MM.1S (cell line): ENCODE measurements at regions not wholly inside any gene's neighbourhood (a gene's known extent, or its start where the extent isn't known, plus 50 kb on each side); places are given as distances from the start of the nearest gene placed in this dataset.

Source experiments
- DNase-seq: peaks from one replicate; pipeline ENCODE4 v3.0.0-alpha.2; 2015
- H2AFZ ChIP-seq: fragments of 300-600 bp; sonication (generic); 2 replicates; pipeline ENCODE4 v1.6.0; 2016; ENCODE audit warnings: antibody characterized with exemption, low read length
- H3F3A ChIP-seq: fragments of 300-600 bp; sonication (generic); 2 replicates; pipeline ENCODE4 v1.6.1; 2016; ENCODE audit warnings: mild to moderate bottlenecking, antibody characterized with exemption, low read length, moderate library complexity, mixed read lengths; ENCODE audit not compliant: insufficient read depth
- H3K27ac ChIP-seq: fragments of 300-600 bp; sonication (generic); 2 replicates; pipeline ENCODE4 v1.5.1; 2016; ENCODE audit warnings: mild to moderate bottlenecking, low read length
- H3K27me3 ChIP-seq: fragments of 300-600 bp; sonication (generic); replicated peaks from 2 replicates; pipeline ENCODE4 v1.6.0; 2016; ENCODE audit warnings: low read length; ENCODE audit not compliant: insufficient read depth
- H3K36me3 ChIP-seq: fragments of 300-600 bp; sonication (generic); replicated peaks from 2 replicates; pipeline ENCODE4 v1.6.1; 2016; ENCODE audit warnings: mild to moderate bottlenecking, low read length, mixed read lengths; ENCODE audit not compliant: insufficient read depth
- H3K4me1 ChIP-seq: fragments of 300-600 bp; sonication (generic); 2 replicates; pipeline ENCODE4 v1.6.1; 2016; ENCODE audit warnings: low read length, mixed read lengths
- H3K4me2 ChIP-seq: fragments of 300-600 bp; sonication (generic); 2 replicates; pipeline ENCODE4 v1.6.0; 2016; ENCODE audit warnings: low read depth, low read length
- H3K4me3 ChIP-seq: fragments of 300-600 bp; sonication (generic); 2 replicates; pipeline ENCODE4 v1.5.1; 2016; ENCODE audit warnings: low read length, mixed read lengths
- H3K79me2 ChIP-seq: fragments of 300-600 bp; sonication (generic); 2 replicates; pipeline ENCODE4 v1.6.1; 2016; ENCODE audit warnings: mixed run types, low read length, mixed read lengths
- H3K9ac ChIP-seq: fragments of 300-600 bp; sonication (generic); 2 replicates; pipeline ENCODE4 v1.6.1; 2016; ENCODE audit warnings: low read length, mixed read lengths
- H3K9me2 ChIP-seq: fragments of 300-600 bp; sonication (generic); replicated peaks from 2 replicates; pipeline ENCODE4 v1.6.1; 2016; ENCODE audit warnings: mild to moderate bottlenecking, low read length, mixed read lengths; ENCODE audit not compliant: insufficient read depth
- H3K9me3 ChIP-seq: fragments of 300-600 bp; sonication (generic); replicated peaks from 2 replicates; pipeline ENCODE4 v1.6.1; 2016; ENCODE audit warnings: mild to moderate bottlenecking, low read length, mixed read lengths; ENCODE audit not compliant: insufficient read depth
- H4K20me1 ChIP-seq: fragments of 300-600 bp; sonication (generic); 2 replicates; pipeline ENCODE4 v1.6.1; 2016; ENCODE audit warnings: mild to moderate bottlenecking, low read length, moderate library complexity, mixed read lengths; ENCODE audit not compliant: insufficient read depth
- CTCF ChIP-seq: fragments of 300-600 bp; sonication (generic); IDR thresholded peaks from 2 replicates; pipeline ENCODE4 v1.5.1; 2016; ENCODE audit warnings: antibody characterized with exemption, low read length, mixed read lengths
- EZH2 ChIP-seq: fragments of 300-600 bp; sonication (generic); optimal IDR thresholded peaks from 2 replicates; pipeline ENCODE3; 2017; ENCODE audit warnings: low read depth, mild to moderate bottlenecking, antibody characterized with exemption, low read length, mixed read lengths
- EZH2phosphoT487 ChIP-seq: fragments of 300-600 bp; sonication (generic); IDR thresholded peaks from 2 replicates; pipeline ENCODE4 v1.6.1; 2018; ENCODE audit warnings: antibody characterized with exemption, low read length

GRCh38 chr4:24419181-24420034 is 164.9 kb downstream of the DHX15 start:
- H3K4me2 ChIP-seq = peak overlapping the region; percentile 7; the same call in 1 of the 2 replicates

GRCh38 chr4:24417206-24417605 is 167.1 kb downstream of the DHX15 start:
- no peaks in the 10 kb centered on the region for H3K79me2 ChIP-seq
- H3K4me3 ChIP-seq = no peak overlapping the region
- H2AFZ ChIP-seq = no peak overlapping the region
- H3K9me3 ChIP-seq = no peaks in the 10 kb centered on the region
- H3K36me3 ChIP-seq = no peaks in the 10 kb centered on the region
- H4K20me1 ChIP-seq = no peaks in the 10 kb centered on the region
- no peak overlapping the region for H3K27ac ChIP-seq
- no peak for DNase-seq
- no peaks in the 10 kb centered on the region for H3K9me2 ChIP-seq
- H3K27me3 ChIP-seq = no peaks in the 10 kb centered on the region
- no peak overlapping the region for H3K4me2 ChIP-seq
- H3F3A ChIP-seq = no peaks in the 10 kb centered on the region
- peaks cover 12% of the 10 kb centered on the region for H3K4me1 ChIP-seq
- no peak for TF ChIP-seq EZH2phosphoT487
- no peak for TF ChIP-seq EZH2
- no peak for TF ChIP-seq CTCF
- H3K9ac ChIP-seq = no peak overlapping the region

More at GRCh38 chr4:24419181-24420034, 164.9 kb downstream of the DHX15 start:
- Histone ChIP-seq H3K9me2 (no peaks in the 10 kb centered on the region), H3K9ac (no peak overlapping the region), H3K27me3 (no peaks in the 10 kb centered on the region), H3K79me2 (no peaks in the 10 kb centered on the region), H3K9me3 (no peaks in the 10 kb centered on the region), H3K4me3 (no peak overlapping the region), H2AFZ (peak overlapping the region; percentile 5), H3K4me1 (peaks cover 12% of the 10 kb centered on the region), H3K27ac (no peak overlapping the region), H3F3A (no peaks in the 10 kb centered on the region), H4K20me1 (no peaks in the 10 kb centered on the region), H3K36me3 (no peaks in the 10 kb centered on the region)
- peak; percentile 75 for DNase-seq
- TF ChIP-seq CTCF = peak; percentile 95
- no peak for TF ChIP-seq EZH2phosphoT487
- no peak for TF ChIP-seq EZH2

- no peaks in the 10 kb centered on the region for H3F3A ChIP-seq
- H3K4me3 ChIP-seq = no peak overlapping the region
- H3K4me1 ChIP-seq = peaks cover 12% of the 10 kb centered on the region
- H3K79me2 ChIP-seq = no peaks in the 10 kb centered on the region
- H3K9me2 ChIP-seq = no peaks in the 10 kb centered on the region
- no peaks in the 10 kb centered on the region for H4K20me1 ChIP-seq
- no peak overlapping the region for H2AFZ ChIP-seq
- TF ChIP-seq CTCF = no peak
- no peak for TF ChIP-seq EZH2phosphoT487
- TF ChIP-seq EZH2 = no peak
- H3K27me3 ChIP-seq = no peaks in the 10 kb centered on the region
- DNase-seq = no peak
- no peaks in the 10 kb centered on the region for H3K9me3 ChIP-seq
- H3K36me3 ChIP-seq = no peaks in the 10 kb centered on the region
- H3K9ac ChIP-seq = no peak overlapping the region
- no peak overlapping the region for H3K27ac ChIP-seq
- no peak overlapping the region for H3K4me2 ChIP-seq
These were observed 168.1 kb downstream of the DHX15 start for GRCh38 chr4:24416293-24416692.
